ENCODE measurements at regions not wholly inside any gene's neighbourhood (a gene's known extent, or its start where the extent isn't known, plus 50 kb on each side); places are given as distances from the start of the nearest gene placed in this dataset.

DNA sequence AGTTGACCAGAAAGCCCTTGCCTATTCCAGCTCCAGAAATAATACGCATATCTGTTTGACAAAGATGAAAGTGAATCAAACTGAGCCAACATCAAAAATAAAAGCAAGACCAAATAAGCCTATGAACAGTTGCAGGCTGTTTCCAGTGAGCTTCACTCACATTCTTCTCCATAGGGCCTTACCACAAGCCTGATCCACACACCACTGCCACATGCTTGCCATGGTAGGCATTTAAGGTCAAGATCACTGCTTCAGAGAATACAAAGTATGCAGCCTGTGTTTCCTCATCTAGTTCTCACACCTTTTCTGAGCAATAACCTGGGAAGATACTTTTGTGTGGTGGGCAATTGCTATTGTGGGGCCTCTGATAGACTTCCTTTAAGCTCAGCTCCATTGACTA, 1060.2 kb downstream of the CDH11 start:
- DNase-seq (no peak), ATAC-seq (no peak)
- intact Hi-C loops (cut with DNase I, micrococcal nuclease) = no loop called here
- Mint-ChIP-seq H3K36me3 (ENCODE audit: low read depth) (no peaks in the 10 kb centered on the region), H3K27me3 (no peaks in the 10 kb centered on the region), H3K4me1 (no peaks in the 10 kb centered on the region), H3K4me3 (no peak overlapping the region), H3K27ac (no peak overlapping the region), H3K9me3 (ENCODE audit: low read depth) (peaks cover 8% of the 10 kb centered on the region)
- ChIA-PET CTCF (interaction anchor here (0.5 to 0.7 kb wide), 2 partner anchors 276 to 635 kb away, joined by 3 to 4 read pairs; no protein-coding TSS in a partner anchor), POLR2A (no interaction called here)

DNA sequence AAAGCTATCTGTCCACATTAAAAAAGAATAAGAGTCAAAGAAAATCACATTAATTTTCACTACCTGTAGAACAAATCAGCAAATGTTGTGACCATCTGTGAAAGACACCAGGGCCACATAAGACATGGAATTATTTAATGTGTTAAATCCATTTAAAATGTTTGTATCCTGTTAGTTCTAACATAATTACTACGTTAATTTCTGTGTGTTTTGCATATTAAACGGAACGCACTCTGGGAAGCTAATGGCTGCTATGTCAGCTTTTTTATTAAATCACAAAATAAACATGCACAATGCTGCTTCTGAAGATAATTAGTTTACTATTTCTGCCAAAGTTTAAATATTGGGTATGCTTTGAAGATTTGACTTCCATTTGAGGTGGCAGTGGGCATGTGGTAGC, 1061.2 kb downstream of the CDH11 start:
- DNase-seq = no peak
- CTCF ChIA-PET = interaction anchor here (0.5 to 0.6 kb wide), 2 partner anchors 31 to 1578 kb away, joined by 3 to 4 read pairs; no protein-coding TSS in a partner anchor
- ATAC-seq = no peak
- Mint-ChIP-seq H3K27ac (no peak overlapping the region), H3K4me3 (no peak overlapping the region), H3K36me3 (ENCODE audit: low read depth) (no peaks in the 10 kb centered on the region), H3K4me1 (no peaks in the 10 kb centered on the region), H3K27me3 (no peaks in the 10 kb centered on the region), H3K9me3 (ENCODE audit: low read depth) (peaks cover 8% of the 10 kb centered on the region)
- POLR2A ChIA-PET = interaction anchor here (0.6 kb wide), 1 partner anchor 1225 kb away, joined by 5 read pairs; no protein-coding TSS in a partner anchor
- intact Hi-C loops (cut with DNase I, micrococcal nuclease) = no loop called here

DNA sequence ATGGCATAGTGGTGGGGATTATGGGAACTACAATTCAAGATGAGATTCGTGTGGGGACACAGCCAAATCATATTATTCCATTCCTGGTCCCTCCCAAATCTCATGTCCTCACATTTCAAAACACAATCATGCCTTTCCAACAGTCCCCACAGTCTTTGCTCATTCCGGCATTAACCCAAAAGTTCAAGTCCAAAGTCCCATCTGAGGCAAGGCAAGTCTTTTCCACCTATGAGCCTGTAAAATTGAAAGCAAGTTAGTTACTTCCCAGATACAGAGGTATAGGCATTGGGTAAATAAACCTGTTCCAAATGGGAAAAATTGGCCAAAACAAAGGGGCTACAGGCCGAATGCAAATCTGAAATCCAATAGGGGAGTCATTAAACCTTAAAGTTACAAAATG, 1063.2 kb downstream of the CDH11 start:
- no peak for ATAC-seq
- Mint-ChIP-seq H3K36me3 (ENCODE audit: low read depth) (no peaks in the 10 kb centered on the region), H3K9me3 (ENCODE audit: low read depth) (peaks cover 12% of the 10 kb centered on the region), H3K27me3 (no peaks in the 10 kb centered on the region), H3K27ac (no peak overlapping the region), H3K4me3 (no peak overlapping the region), H3K4me1 (no peaks in the 10 kb centered on the region)
- intact Hi-C loops (cut with DNase I, micrococcal nuclease) = no loop called here
- CTCF ChIA-PET = no interaction called here
- POLR2A ChIA-PET = no interaction called here
- no peak for DNase-seq

DNA sequence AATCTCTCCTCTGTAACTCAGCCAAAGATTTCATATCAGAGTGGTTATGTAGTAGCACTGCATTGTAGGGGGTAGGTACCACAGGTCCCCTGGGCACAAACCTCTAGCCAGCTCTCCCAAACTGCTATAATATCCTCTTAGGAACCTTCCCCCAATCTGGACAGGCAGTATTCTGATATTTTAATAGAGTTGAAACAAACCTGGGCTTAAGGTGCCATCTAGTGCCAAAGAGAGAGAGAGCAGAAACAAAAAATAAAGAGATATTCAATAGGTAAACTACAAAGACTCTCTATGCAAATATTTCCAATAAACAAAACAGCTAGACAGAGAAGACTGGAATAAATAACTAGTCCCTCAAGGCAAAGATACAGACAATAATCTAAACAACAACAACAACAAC, 1070.0 kb downstream of the CDH11 start:
- Mint-ChIP-seq H3K9me3 (ENCODE audit: low read depth) (peaks cover 24% of the 10 kb centered on the region), H3K4me1 (no peaks in the 10 kb centered on the region), H3K27ac (no peak overlapping the region), H3K27me3 (no peaks in the 10 kb centered on the region), H3K36me3 (ENCODE audit: low read depth) (no peaks in the 10 kb centered on the region), H3K4me3 (no peak overlapping the region)
- POLR2A ChIA-PET = no interaction called here
- DNase-seq = no peak
- CTCF ChIA-PET = no interaction called here
- intact Hi-C loops (cut with DNase I, micrococcal nuclease) = loop anchor here in 1 of 2 experiments (5.0 kb wide), 1 partner anchor 690 kb away; no protein-coding TSS in a partner anchor
- ATAC-seq = no peak

GRCh38 chr16:64047878-64048277, 1074.0 kb downstream of the CDH11 start:
- Mint-ChIP-seq H3K4me3 (no peak overlapping the region), H3K4me1 (no peaks in the 10 kb centered on the region), H3K27ac (no peak overlapping the region), H3K36me3 (ENCODE audit: low read depth) (no peaks in the 10 kb centered on the region), H3K9me3 (ENCODE audit: low read depth) (peaks cover 22% of the 10 kb centered on the region), H3K27me3 (no peaks in the 10 kb centered on the region)
- POLR2A ChIA-PET = no interaction called here
- intact Hi-C loops (cut with DNase I, micrococcal nuclease) = no loop called here
- no peak for DNase-seq
- ATAC-seq = no peak
- CTCF ChIA-PET = no interaction called here

DNA sequence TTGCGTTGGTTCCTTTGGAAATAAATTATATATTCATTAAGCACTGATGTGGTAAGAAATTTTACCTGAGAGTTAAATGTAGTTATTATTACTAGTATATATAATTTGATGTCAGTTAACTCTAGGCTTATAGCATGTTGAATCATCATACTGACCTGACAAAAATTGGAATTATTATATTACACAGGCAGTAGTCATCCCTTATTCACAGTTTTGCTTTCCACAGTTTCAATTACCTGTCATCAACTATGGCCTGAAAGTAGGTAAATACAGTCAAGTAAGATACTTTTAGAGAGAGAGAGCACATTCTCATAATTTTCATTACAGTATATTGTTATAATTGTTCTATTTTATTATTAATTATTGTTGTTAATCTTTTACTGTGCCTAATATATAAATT, 1074.7 kb downstream of the CDH11 start:
- DNase-seq (no peak), ATAC-seq (no peak)
- Mint-ChIP-seq H3K4me3 (no peak overlapping the region), H3K27me3 (no peaks in the 10 kb centered on the region), H3K27ac (no peak overlapping the region), H3K9me3 (ENCODE audit: low read depth) (peaks cover 22% of the 10 kb centered on the region), H3K4me1 (no peaks in the 10 kb centered on the region), H3K36me3 (ENCODE audit: low read depth) (no peaks in the 10 kb centered on the region)
- ChIA-PET CTCF (no interaction called here), POLR2A (no interaction called here)
- intact Hi-C loops (cut with DNase I, micrococcal nuclease) = no loop called here

GRCh38 chr16:64035337-64035736, 1086.5 kb downstream of the CDH11 start:
- Mint-ChIP-seq H3K4me3 (no peak overlapping the region), H3K27me3 (no peaks in the 10 kb centered on the region), H3K4me1 (no peaks in the 10 kb centered on the region), H3K9me3 (ENCODE audit: low read depth) (peaks cover 18% of the 10 kb centered on the region), H3K27ac (no peak overlapping the region), H3K36me3 (ENCODE audit: low read depth) (no peaks in the 10 kb centered on the region)
- DNase-seq (no peak), ATAC-seq (no peak)
- ChIA-PET POLR2A (no interaction called here), CTCF (no interaction called here)
- intact Hi-C loops (cut with DNase I, micrococcal nuclease) = no loop called here

GRCh38 chr16:64019339-64019738, 1102.5 kb downstream of the CDH11 start:
- Mint-ChIP-seq H3K4me1 (no peaks in the 10 kb centered on the region), H3K27ac (no peak overlapping the region), H3K4me3 (no peak overlapping the region), H3K27me3 (no peaks in the 10 kb centered on the region), H3K9me3 (ENCODE audit: low read depth) (peaks cover 8% of the 10 kb centered on the region), H3K36me3 (ENCODE audit: low read depth) (no peaks in the 10 kb centered on the region)
- POLR2A ChIA-PET = no interaction called here
- DNase-seq (no peak), ATAC-seq (no peak)
- CTCF ChIA-PET = no interaction called here
- intact Hi-C loops (cut with DNase I, micrococcal nuclease) = no loop called here

DNA sequence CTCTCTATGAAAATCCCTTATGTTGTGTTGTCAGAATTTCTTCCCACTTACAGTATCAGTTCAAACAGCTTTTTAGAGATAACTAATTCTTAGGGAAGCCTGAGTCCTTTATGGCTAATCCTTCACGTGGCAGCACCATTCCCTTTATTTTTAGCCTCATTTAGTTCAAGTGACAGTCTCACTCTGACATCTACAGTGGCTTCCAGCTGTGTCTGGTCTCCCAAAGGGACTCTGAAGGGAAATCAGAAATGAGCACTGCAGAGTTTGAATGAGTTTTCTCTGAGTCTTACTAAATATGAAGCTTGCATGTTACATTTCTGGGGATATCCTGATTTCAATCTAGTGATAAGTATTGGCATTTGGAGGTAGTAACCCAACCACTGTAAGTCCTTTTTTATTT, 1104.1 kb downstream of the CDH11 start:
- no peak overlapping the region for H3K4me3 Mint-ChIP-seq
- DNase-seq (no peak), ATAC-seq (no peak)
- no peaks in the 10 kb centered on the region for H3K36me3 Mint-ChIP-seq (ENCODE audit: low read depth)
- CTCF ChIA-PET = no interaction called here
- intact Hi-C loops (cut with DNase I, micrococcal nuclease) = no loop called here
- peaks cover 11% of the 10 kb centered on the region for H3K9me3 Mint-ChIP-seq (ENCODE audit: low read depth)
- no peaks in the 10 kb centered on the region for H3K4me1 Mint-ChIP-seq
- H3K27me3 Mint-ChIP-seq = no peaks in the 10 kb centered on the region
- H3K27ac Mint-ChIP-seq = no peak overlapping the region
- POLR2A ChIA-PET = no interaction called here

- Mint-ChIP-seq H3K4me3 (no peak overlapping the region), H3K27ac (no peak overlapping the region), H3K4me1 (no peaks in the 10 kb centered on the region), H3K36me3 (ENCODE audit: low read depth) (no peaks in the 10 kb centered on the region), H3K9me3 (ENCODE audit: low read depth) (peaks cover 24% of the 10 kb centered on the region), H3K27me3 (no peaks in the 10 kb centered on the region)
- ATAC-seq (no peak), DNase-seq (no peak)
- intact Hi-C loops (cut with DNase I, micrococcal nuclease) = no loop called here
- ChIA-PET POLR2A (no interaction called here), CTCF (no interaction called here)
Measured at GRCh38 chr16:64013856-64014255, 1108.0 kb downstream of the CDH11 start.

GRCh38 chr16:64012166-64012565, 1109.7 kb downstream of the CDH11 start:
- Mint-ChIP-seq H3K27me3 (no peaks in the 10 kb centered on the region), H3K9me3 (ENCODE audit: low read depth) (peaks cover 27% of the 10 kb centered on the region), H3K4me1 (no peaks in the 10 kb centered on the region), H3K27ac (no peak overlapping the region), H3K36me3 (ENCODE audit: low read depth) (no peaks in the 10 kb centered on the region), H3K4me3 (no peak overlapping the region)
- intact Hi-C loops (cut with DNase I, micrococcal nuclease) = no loop called here
- no peak for DNase-seq
- no peak for ATAC-seq
- CTCF ChIA-PET = no interaction called here
- POLR2A ChIA-PET = no interaction called here

GRCh38 chr16:64011650-64012049, 1110.2 kb downstream of the CDH11 start:
- POLR2A ChIA-PET = no interaction called here
- H3K4me3 Mint-ChIP-seq = no peak overlapping the region
- H3K27me3 Mint-ChIP-seq = no peaks in the 10 kb centered on the region
- DNase-seq (no peak), ATAC-seq (no peak)
- CTCF ChIA-PET = no interaction called here
- intact Hi-C loops (cut with DNase I, micrococcal nuclease) = no loop called here
- H3K27ac Mint-ChIP-seq = no peak overlapping the region
- no peaks in the 10 kb centered on the region for H3K36me3 Mint-ChIP-seq (ENCODE audit: low read depth)
- H3K9me3 Mint-ChIP-seq (ENCODE audit: low read depth) = peaks cover 26% of the 10 kb centered on the region
- no peaks in the 10 kb centered on the region for H3K4me1 Mint-ChIP-seq

GRCh38 chr16:64008131-64008530, 1113.7 kb downstream of the CDH11 start:
- no peak overlapping the region for H3K27ac Mint-ChIP-seq
- H3K4me1 Mint-ChIP-seq = no peaks in the 10 kb centered on the region
- DNase-seq (no peak), ATAC-seq (no peak)
- H3K4me3 Mint-ChIP-seq = no peak overlapping the region
- H3K9me3 Mint-ChIP-seq (ENCODE audit: low read depth) = peaks cover 26% of the 10 kb centered on the region
- ChIA-PET POLR2A (no interaction called here), CTCF (no interaction called here)
- intact Hi-C loops (cut with DNase I, micrococcal nuclease) = no loop called here
- no peaks in the 10 kb centered on the region for H3K36me3 Mint-ChIP-seq (ENCODE audit: low read depth)
- H3K27me3 Mint-ChIP-seq = no peaks in the 10 kb centered on the region
